ENCODE measurements at regions not wholly inside any gene's neighbourhood (a gene's known extent, or its start where the extent isn't known, plus 50 kb on each side); places are given as distances from the start of the nearest gene placed in this dataset.

DNA sequence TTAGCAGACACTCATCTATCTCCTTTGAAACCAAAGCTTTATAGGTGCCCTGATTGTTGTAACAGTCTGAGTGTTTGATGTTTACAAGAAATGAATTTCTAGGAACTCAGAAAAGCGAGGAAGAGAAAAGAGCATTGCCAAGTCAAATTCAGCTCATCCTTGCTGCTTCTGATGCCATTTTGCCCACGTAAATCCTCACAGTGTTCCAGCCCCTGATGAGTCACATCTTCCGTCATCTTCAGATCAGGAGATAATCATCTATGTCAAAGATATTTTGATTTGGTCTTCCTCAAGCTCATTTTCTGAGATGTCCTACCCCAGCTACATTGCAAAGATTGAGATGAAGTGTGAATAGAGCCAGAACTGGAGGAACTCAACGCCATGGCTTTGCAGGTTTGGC, 426.2 kb downstream of the BMP2 start:
- Histone ChIP-seq H3K9me3 (no peaks in the 10 kb centered on the region), H3K4me1 (no peaks in the 10 kb centered on the region), H3K4me3 (no peak overlapping the region), H3K27me3 (no peaks in the 10 kb centered on the region), H3K36me3 (no peaks in the 10 kb centered on the region), H3K9ac (ENCODE audit: low read depth in 2 of 2, low read length in 2 of 2) (no peak overlapping the region), H3K27ac (no peak overlapping the region)
- TF ChIP-seq, protein P1, sequence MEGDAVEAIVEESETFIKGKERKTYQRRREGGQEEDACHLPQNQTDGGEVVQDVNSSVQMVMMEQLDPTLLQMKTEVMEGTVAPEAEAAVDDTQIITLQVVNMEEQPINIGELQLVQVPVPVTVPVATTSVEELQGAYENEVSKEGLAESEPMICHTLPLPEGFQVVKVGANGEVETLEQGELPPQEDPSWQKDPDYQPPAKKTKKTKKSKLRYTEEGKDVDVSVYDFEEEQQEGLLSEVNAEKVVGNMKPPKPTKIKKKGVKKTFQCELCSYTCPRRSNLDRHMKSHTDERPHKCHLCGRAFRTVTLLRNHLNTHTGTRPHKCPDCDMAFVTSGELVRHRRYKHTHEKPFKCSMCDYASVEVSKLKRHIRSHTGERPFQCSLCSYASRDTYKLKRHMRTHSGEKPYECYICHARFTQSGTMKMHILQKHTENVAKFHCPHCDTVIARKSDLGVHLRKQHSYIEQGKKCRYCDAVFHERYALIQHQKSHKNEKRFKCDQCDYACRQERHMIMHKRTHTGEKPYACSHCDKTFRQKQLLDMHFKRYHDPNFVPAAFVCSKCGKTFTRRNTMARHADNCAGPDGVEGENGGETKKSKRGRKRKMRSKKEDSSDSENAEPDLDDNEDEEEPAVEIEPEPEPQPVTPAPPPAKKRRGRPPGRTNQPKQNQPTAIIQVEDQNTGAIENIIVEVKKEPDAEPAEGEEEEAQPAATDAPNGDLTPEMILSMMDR (IDR thresholded peaks at IDR 0.05): no peak
- DNase-seq: no peak
- intact Hi-C loops (cut with DNase I): no loop called here

DNA sequence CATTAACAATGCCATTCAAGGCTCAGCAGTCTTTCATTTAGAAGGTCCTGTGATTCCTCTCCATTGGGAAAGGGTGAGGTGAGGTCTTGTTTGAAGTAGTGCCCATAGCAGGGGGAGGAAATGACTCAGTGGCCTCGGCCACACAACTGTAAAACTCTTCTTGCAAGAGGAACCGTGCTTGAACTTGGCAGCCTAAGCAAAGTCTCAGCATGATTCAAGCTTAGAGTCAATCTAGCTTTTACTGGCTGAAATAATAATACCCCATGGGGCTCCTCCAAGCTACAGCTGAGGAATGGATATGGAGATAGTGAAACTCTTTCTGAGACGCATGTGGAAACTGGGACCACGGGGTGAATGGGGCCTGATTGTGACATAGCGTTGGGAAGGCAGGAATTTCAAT, 428.2 kb downstream of the BMP2 start:
- Histone ChIP-seq H3K36me3 (no peaks in the 10 kb centered on the region), H3K4me1 (no peaks in the 10 kb centered on the region), H3K27ac (no peak overlapping the region), H3K4me3 (no peak overlapping the region), H3K9ac (ENCODE audit: low read depth in 2 of 2, low read length in 2 of 2) (no peak overlapping the region), H3K9me3 (no peaks in the 10 kb centered on the region), H3K27me3 (no peaks in the 10 kb centered on the region)
- intact Hi-C loops (cut with DNase I): no loop called here
- DNase-seq: no peak
- TF ChIP-seq, protein P1 (IDR thresholded peaks at IDR 0.05): no peak

DNA sequence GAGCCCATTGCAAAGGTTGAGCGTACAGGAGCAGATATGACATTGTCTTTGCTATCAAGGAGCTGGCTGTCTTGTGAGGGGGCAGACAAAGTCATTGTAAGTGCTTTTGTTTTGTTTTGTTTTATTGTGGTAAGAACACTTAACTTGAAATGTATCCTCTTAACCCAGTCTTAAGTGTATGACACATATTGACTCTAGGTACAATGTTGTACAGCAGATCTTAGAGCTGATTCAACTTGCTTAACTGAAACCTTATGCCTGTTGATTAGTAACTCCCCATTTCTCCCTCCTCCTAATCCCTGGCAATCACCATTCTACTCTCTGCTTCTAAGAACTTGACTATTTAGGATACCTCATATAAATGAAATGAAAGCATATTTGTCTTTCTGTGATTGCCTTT, 429.0 kb downstream of the BMP2 start:
- no peak for DNase-seq
- intact Hi-C loops (cut with DNase I): no loop called here

DNA sequence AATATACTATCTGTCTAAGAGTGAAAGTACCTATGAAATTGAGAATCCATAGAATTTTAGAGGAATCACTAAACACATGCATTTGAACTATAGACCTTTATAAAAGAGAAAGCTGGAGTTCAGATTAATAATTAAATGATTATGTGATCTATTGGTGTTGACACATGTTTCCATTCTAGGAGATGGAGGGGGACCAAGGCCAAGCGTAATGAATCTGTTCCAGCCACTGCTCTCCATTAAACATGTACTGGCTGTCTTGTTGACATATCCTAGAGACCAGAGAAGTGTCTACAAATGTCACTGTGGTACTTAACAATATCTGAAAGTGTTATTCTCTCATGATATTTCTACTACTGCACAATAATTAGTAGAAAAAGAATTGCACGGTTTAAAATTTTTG, 432.4 kb downstream of the BMP2 start:
- no peak overlapping the region for H3K9ac ChIP-seq (ENCODE audit: low read depth in 2 of 2, low read length in 2 of 2)
- no peaks in the 10 kb centered on the region for H3K4me1 ChIP-seq
- no peak overlapping the region for H3K4me3 ChIP-seq
- no peaks in the 10 kb centered on the region for H3K36me3 ChIP-seq
- no peak for DNase-seq
- H3K27me3 ChIP-seq: no peaks in the 10 kb centered on the region
- no peak overlapping the region for H3K27ac ChIP-seq
- TF ChIP-seq, protein P1 (IDR thresholded peaks at IDR 0.05): no peak
- intact Hi-C loops (cut with DNase I): no loop called here
- no peaks in the 10 kb centered on the region for H3K9me3 ChIP-seq

More for the DNA sequence above, 429.0 kb downstream of the BMP2 start:
- Histone ChIP-seq H3K36me3 (no peaks in the 10 kb centered on the region), H3K27me3 (no peaks in the 10 kb centered on the region), H3K9me3 (no peaks in the 10 kb centered on the region), H3K4me1 (no peaks in the 10 kb centered on the region), H3K9ac (ENCODE audit: low read depth in 2 of 2, low read length in 2 of 2) (no peak overlapping the region), H3K27ac (no peak overlapping the region), H3K4me3 (no peak overlapping the region)
- TF ChIP-seq, protein P1 (IDR thresholded peaks at IDR 0.05): no peak

DNA sequence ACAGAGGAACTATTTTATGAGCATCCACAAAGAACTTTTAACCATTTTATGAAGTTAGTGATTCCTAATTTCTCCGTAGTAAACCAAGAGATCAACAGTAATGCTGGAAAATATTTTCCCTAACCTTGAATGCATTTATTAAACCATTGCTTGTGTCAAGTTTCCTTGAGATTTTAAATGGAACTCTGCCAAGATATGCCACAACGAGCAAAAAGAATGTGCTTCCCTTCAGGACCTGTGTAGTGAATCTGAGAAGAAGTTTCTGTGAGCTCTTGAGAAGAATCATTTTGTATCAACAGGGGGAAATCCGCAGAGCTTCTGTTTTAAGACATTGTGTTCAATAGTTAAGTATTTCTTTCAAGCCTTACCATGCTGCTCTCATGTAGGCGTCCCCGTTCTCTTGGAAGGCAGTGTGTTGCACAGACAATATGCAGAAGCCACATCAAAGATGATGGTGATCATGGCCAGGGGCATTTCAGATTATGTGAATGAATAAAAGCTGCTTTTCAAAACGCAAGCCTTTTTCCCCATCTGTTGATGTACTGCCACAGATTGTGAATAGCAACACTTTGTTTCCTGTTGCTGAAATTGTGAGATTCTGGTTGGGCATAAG, 439.8 kb downstream of the BMP2 start:
- no peaks in the 10 kb centered on the region for H3K9me3 ChIP-seq
- H3K4me1 ChIP-seq: no peaks in the 10 kb centered on the region
- H3K4me3 ChIP-seq: no peak overlapping the region
- H3K27me3 ChIP-seq: no peaks in the 10 kb centered on the region
- H3K27ac ChIP-seq: no peak overlapping the region
- no peaks in the 10 kb centered on the region for H3K36me3 ChIP-seq
- H3K9ac ChIP-seq (ENCODE audit: low read depth in 2 of 2, low read length in 2 of 2): no peak overlapping the region
- no peak for DNase-seq
- TF ChIP-seq, protein P1 (IDR thresholded peaks at IDR 0.05): no peak
- intact Hi-C loops (cut with DNase I): no loop called here

Data from colonic mucosa (tissue), 4 donors.